ENCODE measurements at regions not wholly inside any gene's neighbourhood (a gene's known extent, or its start where the extent isn't known, plus 50 kb on each side); places are given as distances from the start of the nearest gene placed in this dataset.
A peak's percentile ranks its signal among the peaks of the same experiment; 100 is the strongest.

DNA sequence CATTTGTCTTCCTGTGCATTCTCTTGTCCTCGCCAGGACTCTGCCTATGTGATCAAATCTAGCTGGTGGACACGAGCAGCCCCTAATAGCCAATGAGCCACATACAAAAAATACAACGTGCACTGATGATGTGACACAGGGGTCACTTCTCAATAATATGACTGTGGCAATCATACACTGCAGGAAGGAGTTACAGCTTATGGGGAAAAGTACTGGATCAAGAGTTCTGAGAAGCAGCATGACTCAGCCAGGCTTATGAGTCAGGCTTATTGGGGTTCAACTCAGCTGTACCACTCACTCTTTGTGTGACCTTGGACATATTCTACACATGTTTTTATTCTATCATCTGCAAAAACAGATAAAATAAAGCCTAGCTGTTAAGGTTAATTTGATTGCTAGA, 889.4 kb upstream of the TENM4 start:
- no peak overlapping the region for H3K4me2 ChIP-seq
- TF ChIP-seq EZH2 (IDR thresholded peaks at IDR 0.05; ENCODE audit: borderline replicate concordance), result no peak
- H2AFZ ChIP-seq, result no peak overlapping the region
- no peaks in the 10 kb centered on the region for H3K79me2 ChIP-seq
- no peaks in the 10 kb centered on the region for H3K9me3 ChIP-seq (ENCODE audit: low read depth)
- H3K27me3 ChIP-seq, result no peaks in the 10 kb centered on the region
- WGBS (ENCODE audit: low lambda C conversion rate, missing lambda C conversion rate), result 84% methylated on average over 3 of the region's 3 CpGs
- no peaks in the 10 kb centered on the region for H4K20me1 ChIP-seq (ENCODE audit: insufficient read depth, poor library complexity, severe bottlenecking)
- no peak overlapping the region for H3K4me3 ChIP-seq
- H3K36me3 ChIP-seq (replicated peaks; ENCODE audit: insufficient read depth, low read depth), result no peaks in the 10 kb centered on the region
- no peaks in the 10 kb centered on the region for H3K9me2 ChIP-seq (replicated peaks; ENCODE audit: insufficient read depth)
- H3K27ac ChIP-seq, result peak overlapping the region; percentile 13
- peak; percentile 48 for DNase-seq (ENCODE audit: low spot score)
- H3K4me1 ChIP-seq (ENCODE audit: insufficient read depth), result no peaks in the 10 kb centered on the region

DNA sequence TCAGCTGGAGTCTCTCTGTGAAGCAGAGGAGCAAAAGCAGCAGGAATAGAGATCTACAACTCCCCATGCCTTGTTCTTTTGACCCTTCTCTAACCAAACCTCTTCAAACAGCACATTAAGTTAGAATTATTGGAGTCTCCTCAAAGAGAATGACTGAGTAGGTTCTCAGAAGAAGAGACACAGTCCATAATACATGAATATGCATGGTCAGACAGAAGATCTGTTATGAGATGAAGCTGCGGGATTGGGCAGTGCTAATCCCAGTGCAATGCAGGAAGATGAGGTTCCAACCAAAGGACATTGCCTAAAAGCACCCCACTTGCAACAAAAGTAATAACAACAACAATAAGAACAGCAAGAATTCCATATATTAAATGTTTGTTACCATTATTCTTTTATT, 887.9 kb upstream of the TENM4 start:
- Histone ChIP-seq H3K36me3 (replicated peaks; ENCODE audit: insufficient read depth, low read depth) (no peaks in the 10 kb centered on the region), H3K27me3 (no peaks in the 10 kb centered on the region), H3K4me1 (ENCODE audit: insufficient read depth) (no peaks in the 10 kb centered on the region), H4K20me1 (ENCODE audit: insufficient read depth, poor library complexity, severe bottlenecking) (no peaks in the 10 kb centered on the region), H3K27ac (no peak overlapping the region), H3K79me2 (no peaks in the 10 kb centered on the region), H3K4me3 (no peak overlapping the region), H3K9me2 (replicated peaks; ENCODE audit: insufficient read depth) (no peaks in the 10 kb centered on the region), H3K9me3 (ENCODE audit: low read depth) (no peaks in the 10 kb centered on the region), H2AFZ (no peak overlapping the region), H3K4me2 (no peak overlapping the region)
- TF ChIP-seq EZH2 (IDR thresholded peaks at IDR 0.05; ENCODE audit: borderline replicate concordance) (no peak), EZH2phosphoT487 (IDR thresholded peaks at IDR 0.05; ENCODE audit: low read depth, severe bottlenecking, unreplicated experiment) (no peak)
- TF ChIP-seq, protein P1, sequence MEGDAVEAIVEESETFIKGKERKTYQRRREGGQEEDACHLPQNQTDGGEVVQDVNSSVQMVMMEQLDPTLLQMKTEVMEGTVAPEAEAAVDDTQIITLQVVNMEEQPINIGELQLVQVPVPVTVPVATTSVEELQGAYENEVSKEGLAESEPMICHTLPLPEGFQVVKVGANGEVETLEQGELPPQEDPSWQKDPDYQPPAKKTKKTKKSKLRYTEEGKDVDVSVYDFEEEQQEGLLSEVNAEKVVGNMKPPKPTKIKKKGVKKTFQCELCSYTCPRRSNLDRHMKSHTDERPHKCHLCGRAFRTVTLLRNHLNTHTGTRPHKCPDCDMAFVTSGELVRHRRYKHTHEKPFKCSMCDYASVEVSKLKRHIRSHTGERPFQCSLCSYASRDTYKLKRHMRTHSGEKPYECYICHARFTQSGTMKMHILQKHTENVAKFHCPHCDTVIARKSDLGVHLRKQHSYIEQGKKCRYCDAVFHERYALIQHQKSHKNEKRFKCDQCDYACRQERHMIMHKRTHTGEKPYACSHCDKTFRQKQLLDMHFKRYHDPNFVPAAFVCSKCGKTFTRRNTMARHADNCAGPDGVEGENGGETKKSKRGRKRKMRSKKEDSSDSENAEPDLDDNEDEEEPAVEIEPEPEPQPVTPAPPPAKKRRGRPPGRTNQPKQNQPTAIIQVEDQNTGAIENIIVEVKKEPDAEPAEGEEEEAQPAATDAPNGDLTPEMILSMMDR (IDR thresholded peaks at IDR 0.05; ENCODE audit: poor library complexity), result no peak
- no peak for DNase-seq (ENCODE audit: low spot score)
- WGBS (ENCODE audit: low lambda C conversion rate, missing lambda C conversion rate), result 92% methylated on average over 1 of the region's 1 CpG

DNA sequence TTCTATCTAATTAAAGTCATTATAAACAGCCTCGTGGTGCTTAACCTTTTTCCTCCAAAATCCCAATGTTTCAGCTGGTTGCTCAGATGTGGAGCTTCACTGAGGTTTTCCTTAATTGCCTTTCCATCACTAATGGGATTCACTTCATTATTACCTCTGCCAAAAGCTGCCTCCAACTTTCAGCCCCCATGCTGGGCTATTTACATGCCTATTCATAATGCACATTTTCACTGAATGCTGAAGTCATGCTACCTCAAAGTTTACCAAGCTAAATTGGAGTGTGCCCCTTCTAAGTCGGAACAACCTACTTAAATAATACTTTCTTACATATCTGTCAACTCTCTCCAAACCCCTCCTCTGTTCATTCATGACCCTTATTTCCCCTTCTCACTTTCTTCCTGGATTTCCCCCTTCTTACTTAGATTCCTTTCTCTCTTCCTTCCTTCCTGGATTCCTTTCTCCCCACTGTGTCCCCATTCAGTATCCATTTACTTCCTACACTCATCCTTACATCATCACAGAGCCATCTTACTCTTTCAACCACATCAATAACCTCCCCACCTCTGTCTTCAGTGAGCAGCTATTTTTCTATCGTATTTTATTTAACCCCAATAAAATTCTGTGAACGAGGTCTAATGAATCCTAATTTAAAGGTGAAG, 887.3 kb upstream of the TENM4 start:
- WGBS (ENCODE audit: low lambda C conversion rate, missing lambda C conversion rate), result 79% methylated on average over 4 of the region's 4 CpGs

DNA sequence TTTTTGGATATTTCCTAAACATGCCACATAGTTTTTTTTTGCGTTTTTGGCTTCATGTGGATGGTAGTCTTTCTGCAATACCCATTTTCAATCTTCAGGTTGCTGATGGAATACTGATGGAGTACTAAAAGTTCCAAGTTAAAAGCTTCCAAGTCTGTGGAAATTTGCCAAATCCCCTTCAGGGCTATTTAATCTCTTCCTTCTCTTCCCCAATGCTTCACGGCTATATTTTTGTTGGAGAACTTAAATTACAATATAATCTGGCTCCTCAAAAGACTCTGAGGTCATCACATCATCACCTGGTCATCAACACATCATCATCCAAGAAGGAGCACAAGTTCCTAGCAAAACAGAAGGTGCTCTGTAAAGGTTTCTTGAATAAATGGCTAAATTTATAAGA, 881.0 kb upstream of the TENM4 start:
- Histone ChIP-seq H3K27ac (no peak overlapping the region), H3K27me3 (no peaks in the 10 kb centered on the region), H3K79me2 (no peaks in the 10 kb centered on the region), H3K4me1 (ENCODE audit: insufficient read depth) (no peaks in the 10 kb centered on the region), H3K9me2 (replicated peaks; ENCODE audit: insufficient read depth) (no peaks in the 10 kb centered on the region), H3K4me2 (no peak overlapping the region), H3K4me3 (no peak overlapping the region), H3K9me3 (ENCODE audit: low read depth) (no peaks in the 10 kb centered on the region), H2AFZ (no peak overlapping the region), H4K20me1 (ENCODE audit: insufficient read depth, poor library complexity, severe bottlenecking) (no peaks in the 10 kb centered on the region), H3K36me3 (replicated peaks; ENCODE audit: insufficient read depth, low read depth) (no peaks in the 10 kb centered on the region)
- no peak for DNase-seq (ENCODE audit: low spot score)
- 66% methylated on average over 2 of the region's 2 CpGs for WGBS (ENCODE audit: low lambda C conversion rate, missing lambda C conversion rate)
- TF ChIP-seq, protein P1 (IDR thresholded peaks at IDR 0.05; ENCODE audit: poor library complexity), result no peak
- TF ChIP-seq EZH2phosphoT487 (IDR thresholded peaks at IDR 0.05; ENCODE audit: low read depth, severe bottlenecking, unreplicated experiment) (no peak), EZH2 (IDR thresholded peaks at IDR 0.05; ENCODE audit: borderline replicate concordance) (no peak)

More for the DNA sequence above, 887.3 kb upstream of the TENM4 start:
- no peak for TF ChIP-seq EZH2phosphoT487 (IDR thresholded peaks at IDR 0.05; ENCODE audit: low read depth, severe bottlenecking, unreplicated experiment)
- TF ChIP-seq, protein P1 (IDR thresholded peaks at IDR 0.05; ENCODE audit: poor library complexity), result no peak
- no peak for TF ChIP-seq EZH2 (IDR thresholded peaks at IDR 0.05; ENCODE audit: borderline replicate concordance)
- Histone ChIP-seq H3K27ac (no peak overlapping the region), H3K36me3 (replicated peaks; ENCODE audit: insufficient read depth, low read depth) (no peaks in the 10 kb centered on the region), H3K4me2 (no peak overlapping the region), H3K9me2 (replicated peaks; ENCODE audit: insufficient read depth) (no peaks in the 10 kb centered on the region), H3K4me1 (ENCODE audit: insufficient read depth) (no peaks in the 10 kb centered on the region), H3K4me3 (no peak overlapping the region), H2AFZ (no peak overlapping the region), H4K20me1 (ENCODE audit: insufficient read depth, poor library complexity, severe bottlenecking) (no peaks in the 10 kb centered on the region), H3K27me3 (no peaks in the 10 kb centered on the region), H3K79me2 (no peaks in the 10 kb centered on the region), H3K9me3 (ENCODE audit: low read depth) (no peaks in the 10 kb centered on the region)
- no peak for DNase-seq (ENCODE audit: low spot score)
